Stomach (tissue), 8 donors: ENCODE measurements at regions not wholly inside any gene's neighbourhood (a gene's known extent, or its start where the extent isn't known, plus 50 kb on each side); places are given as distances from the start of the nearest gene placed in this dataset.

ENCODE experiments used
- DNase-seq, 2 donors: peaks; one replicate each; pipeline versions ENCODE4 v3.0.0 to v3.0.0-alpha.2; 2013 to 2019
- H3K27ac ChIP-seq, 5 donors: fragments of 200-600 bp in 4 of 5; sonication (generic) in 4 of 5; one replicate each; pipeline ENCODE4 v1.5.1; 2013 to 2019; ENCODE audit warnings: mild to moderate bottlenecking in 1 of 5, moderate library complexity in 1 of 5
- H3K27me3 ChIP-seq, 3 donors: fragments of 200-600 bp; sonication (generic); one replicate each; pipeline ENCODE4 v1.5.1; 2017 to 2019; ENCODE audit warnings: mixed run types in 1 of 3
- H3K36me3 ChIP-seq, 4 donors: fragments of 200-600 bp; sonication (generic); 1 replicate in 3 of 4; 2 replicates in 1 of 4; pipeline ENCODE4 v1.5.1; 2016 to 2019
- H3K4me1 ChIP-seq, 4 donors: fragments of 200-600 bp; sonication (generic); one replicate each; pipeline ENCODE4 v1.5.1; 2016 to 2019
- H3K4me3 ChIP-seq, 4 donors: fragments of 200-600 bp; sonication (generic) in 3 of 4; one replicate each; pipeline ENCODE4 v1.5.1; 2016 to 2019; ENCODE audit warnings: mild to moderate bottlenecking in 1 of 4
- H3K9me3 ChIP-seq, 4 donors: fragments of 200-600 bp; sonication (generic); one replicate each; pipeline ENCODE4 v1.5.1; 2016 to 2019
- CTCF ChIP-seq, 7 experiments: fragments of 450-650 bp in 4 of 7; fragments of 200-600 bp in 3 of 7; sonication (generic) in 3 of 7; IDR thresholded peaks; one replicate each; pipeline ENCODE4 v1.5.1; 2016 to 2019; ENCODE audit warnings: antibody characterized with exemption in 7 of 7, control low read depth in 2 of 7, mild to moderate bottlenecking in 1 of 7
- EP300 ChIP-seq: sonication (generic); formaldehyde crosslinking; IDR thresholded peaks from one replicate; pipeline ENCODE4 v1.6.1; 2017; ENCODE audit warnings: antibody characterized with exemption
- POLR2A ChIP-seq, 4 donors: fragments of 450-650 bp; IDR thresholded peaks; one replicate each; pipeline ENCODE4 v1.6.1; 2016; ENCODE audit warnings: antibody characterized with exemption in 4 of 4, control low read depth in 2 of 4, mild to moderate bottlenecking in 1 of 4, moderate library complexity in 1 of 4
- POLR2AphosphoS5 ChIP-seq, 3 donors: sonication (generic); formaldehyde crosslinking; IDR thresholded peaks; one replicate each; pipeline ENCODE4 v1.6.1; 2016; ENCODE audit warnings: antibody characterized with exemption in 3 of 3
- WGBS, 5 donors: extraction: QIAGEN DNeasy Blood & Tissue Kit in 3 of 5; methylation state at CpG; one replicate each; pipeline versions ENCODE4 v1.1.5 to v1.1.7; 2013 to 2018; 5-methylcytosine and 5-hydroxymethylcytosine counted together
- intact Hi-C: fragments of 100-400 bp; cut with DNase I; formaldehyde crosslinking; loops from one replicate; pipeline ENCODE4 v1.15.1; 2023; ENCODE audit warnings: low total_unique reads
- donor health status: healthy with polysubstance abuse.
- donor health status: Bipolar disorder and iron deficiency.
- donor health status: healthy.

- Histone ChIP-seq H3K27me3 (no peaks in the 10 kb centered on the region), H3K9me3 (no peaks in the 10 kb centered on the region), H3K27ac (no peak overlapping the region), H3K4me3 (no peak overlapping the region), H3K4me1 (no peaks in the 10 kb centered on the region), H3K36me3 (no peaks in the 10 kb centered on the region)
- TF ChIP-seq CTCF (IDR thresholded peaks at IDR 0.05): no peak
- no peak for TF ChIP-seq POLR2A (IDR thresholded peaks at IDR 0.05)
- TF ChIP-seq EP300: no peak
- TF ChIP-seq POLR2AphosphoS5 (IDR thresholded peaks at IDR 0.05): no peak
- DNase-seq: no peak
- intact Hi-C loops: no loop called here
- 50 to 68% (median 60%) methylated on average over 1 of the region's 1 CpG for WGBS, 5 donors
These were observed 1425.6 kb upstream of the PIK3C3 start for GRCh38 chr18:40529478-40529877.

GRCh38 chr18:40524881-40525280 is 1430.2 kb upstream of the PIK3C3 start:
- Histone ChIP-seq H3K9me3 (no peaks in the 10 kb centered on the region), H3K27me3 (no peaks in the 10 kb centered on the region), H3K4me1 (no peaks in the 10 kb centered on the region), H3K27ac (no peak overlapping the region), H3K36me3 (no peaks in the 10 kb centered on the region), H3K4me3 (no peak overlapping the region)
- intact Hi-C loops: no loop called here
- WGBS, 5 donors: 64 to 82% (median 80%) methylated on average over 1 of the region's 1 CpG
- TF ChIP-seq POLR2A (IDR thresholded peaks at IDR 0.05) (no peak), EP300 (no peak), CTCF (IDR thresholded peaks at IDR 0.05) (no peak), POLR2AphosphoS5 (IDR thresholded peaks at IDR 0.05) (no peak)
- DNase-seq: no peak

- DNase-seq: no peak
- intact Hi-C loops: no loop called here
- no peaks in the 10 kb centered on the region for H3K36me3 ChIP-seq
These were observed 1431.7 kb upstream of the PIK3C3 start for GRCh38 chr18:40523287-40523686.

GRCh38 chr18:40501026-40501425 is 1454.0 kb upstream of the PIK3C3 start:
- no peak for DNase-seq
- no peak overlapping the region for H3K4me3 ChIP-seq
- TF ChIP-seq POLR2AphosphoS5 (IDR thresholded peaks at IDR 0.05): no peak
- TF ChIP-seq EP300: no peak
- no peak for TF ChIP-seq CTCF (IDR thresholded peaks at IDR 0.05)
- no peak for TF ChIP-seq POLR2A (IDR thresholded peaks at IDR 0.05)
- H3K4me1 ChIP-seq: no peaks in the 10 kb centered on the region
- no peaks in the 10 kb centered on the region for H3K36me3 ChIP-seq
- no peak overlapping the region for H3K27ac ChIP-seq
- H3K27me3 ChIP-seq: no peaks in the 10 kb centered on the region
- no peaks in the 10 kb centered on the region for H3K9me3 ChIP-seq
- WGBS, 5 donors: 44 to 78% (median 71%) methylated on average over 1 of the region's 1 CpG
- intact Hi-C loops: no loop called here

More at GRCh38 chr18:40523287-40523686, 1431.7 kb upstream of the PIK3C3 start:
- H3K27ac ChIP-seq: no peak overlapping the region
- no peaks in the 10 kb centered on the region for H3K9me3 ChIP-seq
- no peak for TF ChIP-seq POLR2AphosphoS5 (IDR thresholded peaks at IDR 0.05)
- no peak overlapping the region for H3K4me3 ChIP-seq
- no peaks in the 10 kb centered on the region for H3K4me1 ChIP-seq
- H3K27me3 ChIP-seq: no peaks in the 10 kb centered on the region
- 85 to 97% (median 89%) methylated on average over 1 of the region's 1 CpG for WGBS, 5 donors

- Histone ChIP-seq H3K4me1 (no peaks in the 10 kb centered on the region), H3K27ac (no peak overlapping the region), H3K4me3 (no peak overlapping the region), H3K36me3 (no peaks in the 10 kb centered on the region), H3K9me3 (no peaks in the 10 kb centered on the region), H3K27me3 (no peaks in the 10 kb centered on the region)
- TF ChIP-seq POLR2AphosphoS5 (IDR thresholded peaks at IDR 0.05) (no peak), EP300 (no peak), CTCF (IDR thresholded peaks at IDR 0.05) (no peak), POLR2A (IDR thresholded peaks at IDR 0.05) (no peak)
- intact Hi-C loops: no loop called here
- 83 to 93% (median 88%) methylated on average over 2 of the region's 2 CpGs for WGBS, 5 donors
- no peak for DNase-seq
These were observed 1460.4 kb upstream of the PIK3C3 start for GRCh38 chr18:40494603-40495002.
